Gastroesophageal sphincter (tissue), 3 donors: ENCODE measurements at regions not wholly inside any gene's neighbourhood (a gene's known extent, or its start where the extent isn't known, plus 50 kb on each side); places are given as distances from the start of the nearest gene placed in this dataset.

ENCODE experiments used
- POLR2A ChIP-seq, 2 donors: fragments of 450-650 bp; IDR thresholded peaks; one replicate each; pipeline ENCODE4 v1.6.1; 2017; ENCODE audit warnings: antibody characterized with exemption in 2 of 2, mild to moderate bottlenecking in 2 of 2, moderate library complexity in 1 of 2
- TF ChIP-seq, protein P1 (sequence below), 4 experiments: fragments of 200-600 bp in 2 of 4; fragments of 450-650 bp in 2 of 4; sonication (generic) in 1 of 4; IDR thresholded peaks; one replicate each; pipeline ENCODE4 v1.5.1; 2017 to 2019; ENCODE audit warnings: antibody characterized with exemption in 4 of 4, mild to moderate bottlenecking in 2 of 4, moderate library complexity in 2 of 4

DNA sequence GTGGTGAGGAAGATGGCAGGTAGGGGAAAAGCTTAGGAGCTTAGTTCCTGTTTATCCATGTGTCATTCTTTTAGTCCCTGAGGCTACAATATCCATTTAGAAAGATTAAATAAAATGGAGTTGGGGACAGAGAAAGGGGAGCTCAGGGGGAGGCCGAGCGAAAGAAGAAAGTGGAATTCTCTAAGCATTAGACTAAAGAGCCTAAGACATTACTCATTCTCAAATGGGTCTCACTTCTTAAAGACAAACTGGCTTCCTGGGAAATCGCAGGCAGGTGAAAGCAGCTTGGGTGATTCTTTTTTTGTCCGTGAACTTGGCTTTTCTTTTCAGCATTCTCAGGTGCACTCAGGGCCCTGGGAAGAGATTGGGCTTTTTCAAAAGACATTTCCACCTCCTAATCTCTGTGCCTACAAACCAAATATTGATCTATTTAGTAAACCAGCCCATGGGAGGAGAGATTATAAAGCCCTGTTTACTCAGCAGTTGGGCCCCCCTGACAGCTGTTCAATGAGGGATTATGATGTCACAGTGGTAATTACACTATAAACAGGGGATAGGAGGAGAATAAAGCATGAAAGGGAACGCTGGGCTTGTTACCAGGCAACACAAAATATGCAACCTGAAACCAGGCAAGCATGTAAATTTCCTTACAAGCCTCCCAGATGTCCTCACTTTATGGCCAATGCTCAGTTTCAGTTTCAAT, 584.0 kb downstream of the ACTL7B start:
- TF ChIP-seq, protein P1, sequence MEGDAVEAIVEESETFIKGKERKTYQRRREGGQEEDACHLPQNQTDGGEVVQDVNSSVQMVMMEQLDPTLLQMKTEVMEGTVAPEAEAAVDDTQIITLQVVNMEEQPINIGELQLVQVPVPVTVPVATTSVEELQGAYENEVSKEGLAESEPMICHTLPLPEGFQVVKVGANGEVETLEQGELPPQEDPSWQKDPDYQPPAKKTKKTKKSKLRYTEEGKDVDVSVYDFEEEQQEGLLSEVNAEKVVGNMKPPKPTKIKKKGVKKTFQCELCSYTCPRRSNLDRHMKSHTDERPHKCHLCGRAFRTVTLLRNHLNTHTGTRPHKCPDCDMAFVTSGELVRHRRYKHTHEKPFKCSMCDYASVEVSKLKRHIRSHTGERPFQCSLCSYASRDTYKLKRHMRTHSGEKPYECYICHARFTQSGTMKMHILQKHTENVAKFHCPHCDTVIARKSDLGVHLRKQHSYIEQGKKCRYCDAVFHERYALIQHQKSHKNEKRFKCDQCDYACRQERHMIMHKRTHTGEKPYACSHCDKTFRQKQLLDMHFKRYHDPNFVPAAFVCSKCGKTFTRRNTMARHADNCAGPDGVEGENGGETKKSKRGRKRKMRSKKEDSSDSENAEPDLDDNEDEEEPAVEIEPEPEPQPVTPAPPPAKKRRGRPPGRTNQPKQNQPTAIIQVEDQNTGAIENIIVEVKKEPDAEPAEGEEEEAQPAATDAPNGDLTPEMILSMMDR (IDR thresholded peaks at IDR 0.05): no peak
- TF ChIP-seq POLR2A (IDR thresholded peaks at IDR 0.05): no peak
